H1 (cell line): ENCODE measurements at regions not wholly inside any gene's neighbourhood (a gene's known extent, or its start where the extent isn't known, plus 50 kb on each side); places are given as distances from the start of the nearest gene placed in this dataset.
A peak's percentile ranks its signal among the peaks of the same experiment; 100 is the strongest.

Experiments
- CTCF ChIA-PET: fragments of 300-600 bp; sonication (Branson Sonifier 250); formaldehyde crosslinking; loops from one replicate; lab custom pipeline; 2021; ENCODE audit not compliant: partially characterized antibody; lab: Charles Lee
- POLR2A ChIA-PET: fragments of 300-600 bp; sonication (Branson Sonifier 250); formaldehyde crosslinking; loops from one replicate; lab custom pipeline; 2021; ENCODE audit warnings: inconsistent platforms; ENCODE audit not compliant: partially characterized antibody; lab: Charles Lee
- DNase-seq, 2 experiments: peaks; one replicate each; pipeline versions ENCODE4 v3.0.0 to v3.0.0-alpha.2; 2010 to 2022; ENCODE audit warnings: low spot score in 2 of 2, low read depth in 1 of 2, mixed read lengths in 1 of 2
- FAIRE-seq: peaks from 2 replicates; lab custom pipeline; 2011; peaks lifted over from hg19 to GRCh38; lab: Jason Lieb, UNC
- H2AFZ ChIP-seq: 2 replicates; pipeline ENCODE4 v1.8.1; 2012; ENCODE audit warnings: low read length, inconsistent platforms
- H2AK5ac ChIP-seq: 2 replicates; pipeline ENCODE4 v1.6.1; 2013; ENCODE audit warnings: low read depth, low read length
- H2BK120ac ChIP-seq: replicated peaks from 2 replicates; pipeline ENCODE3; 2013; ENCODE audit warnings: low read depth, low read length, inconsistent platforms
- H2BK12ac ChIP-seq: 2 replicates; pipeline ENCODE4 v1.6.1; 2013; ENCODE audit warnings: low read depth, low read length
- H2BK15ac ChIP-seq: 2 replicates; pipeline ENCODE4 v1.6.1; 2013; ENCODE audit warnings: low read length
- H2BK20ac ChIP-seq: 2 replicates; pipeline ENCODE4 v1.6.1; 2013; ENCODE audit warnings: low read length
- H2BK5ac ChIP-seq: 2 replicates; pipeline ENCODE4 v1.6.1; 2013; ENCODE audit warnings: low read depth, low read length
- H3K14ac ChIP-seq: 2 replicates; pipeline ENCODE4 v1.6.1; 2013; ENCODE audit warnings: inconsistent platforms; ENCODE audit not compliant: insufficient read length
- H3K18ac ChIP-seq: 2 replicates; pipeline ENCODE4 v1.6.1; 2013; ENCODE audit warnings: low read length; ENCODE audit errors: extremely low read depth
- H3K23ac ChIP-seq: 2 replicates; pipeline ENCODE4 v1.6.1; 2013; ENCODE audit warnings: inconsistent platforms; ENCODE audit not compliant: insufficient read length
- H3K23me2 ChIP-seq: 2 replicates; pipeline ENCODE4 v1.6.1; 2013; ENCODE audit warnings: low read depth, low read length
- H3K27ac ChIP-seq: 2 replicates; pipeline ENCODE4 v1.6.1; 2011; ENCODE audit warnings: low read depth, low read length, inconsistent platforms
- H3K27me3 ChIP-seq, 4 experiments: replicated peaks in 1 of 4; 1 replicate in 1 of 4; 2 replicates in 3 of 4; pipeline versions ENCODE4 v1.6.1 to v1.8.1; 2011 to 2013; ENCODE audit warnings: low read length in 3 of 4, mild to moderate bottlenecking in 3 of 4, inconsistent platforms in 2 of 4, mixed read lengths in 2 of 4, moderate library complexity in 1 of 4; ENCODE audit not compliant: control insufficient read depth in 3 of 4, insufficient read depth in 3 of 4; ENCODE audit errors: extremely low read depth in 1 of 4
- H3K36me3 ChIP-seq, 4 experiments: 2 replicates each; pipeline versions ENCODE4 v1.6.1 to v1.8.1; 2011 to 2013; ENCODE audit warnings: mild to moderate bottlenecking in 4 of 4, low read length in 3 of 4, moderate library complexity in 2 of 4, control low read depth in 1 of 4, inconsistent platforms in 1 of 4; ENCODE audit not compliant: insufficient read depth in 4 of 4, control insufficient read depth in 2 of 4
- H3K4ac ChIP-seq: replicated peaks from 2 replicates; pipeline ENCODE3; 2013; ENCODE audit warnings: low read length, low read depth, mixed read lengths, inconsistent platforms; ENCODE audit not compliant: insufficient read length
- H3K4me1 ChIP-seq, 4 experiments: replicated peaks in 1 of 4; 1 replicate in 1 of 4; 2 replicates in 3 of 4; pipeline versions ENCODE4 v1.6.1 to v1.8.1; 2011 to 2013; ENCODE audit warnings: low read length in 3 of 4, inconsistent platforms in 2 of 4, mixed read lengths in 1 of 4; ENCODE audit not compliant: insufficient read depth in 4 of 4, control insufficient read depth in 3 of 4
- H3K4me2 ChIP-seq, 2 experiments: 2 replicates each; pipeline versions ENCODE4 v1.6.1 to v1.8.1; 2011 to 2013; ENCODE audit warnings: low read depth in 2 of 2, low read length in 2 of 2, control low read depth in 1 of 2, inconsistent platforms in 1 of 2, mild to moderate bottlenecking in 1 of 2; ENCODE audit not compliant: insufficient read depth in 1 of 2
- H3K4me3 ChIP-seq, 4 experiments: fragments of 200-600, 300-600 bp in 1 of 4; sonication (generic), shearing (Covaris generic), sonication (Bioruptor Twin) in 1 of 4; 2 replicates each; pipeline versions ENCODE4 v1.5.1 to v1.8.1; 2011 to 2016; ENCODE audit warnings: low read length in 4 of 4, low read depth in 3 of 4, control low read depth in 2 of 4, inconsistent platforms in 2 of 4, mild to moderate bottlenecking in 2 of 4, mixed read lengths in 1 of 4, moderate library complexity in 1 of 4; ENCODE audit not compliant: insufficient read depth in 2 of 4; ENCODE audit errors: extremely low read depth in 1 of 4
- H3K56ac ChIP-seq: replicated peaks from 2 replicates; pipeline ENCODE3; 2013; ENCODE audit warnings: low read depth, mild to moderate bottlenecking, mixed read lengths, low read length, inconsistent platforms; ENCODE audit not compliant: insufficient read length
- H3K79me1 ChIP-seq: 2 replicates; pipeline ENCODE4 v1.6.1; 2013; ENCODE audit warnings: low read depth, low read length, control low read depth
- H3K79me2 ChIP-seq, 2 experiments: 2 replicates each; pipeline versions ENCODE4 v1.6.1 to v1.8.1; 2012 to 2013; ENCODE audit warnings: low read length in 2 of 2, mild to moderate bottlenecking in 2 of 2, inconsistent platforms in 1 of 2; ENCODE audit not compliant: insufficient read depth in 2 of 2, control insufficient read depth in 1 of 2
- H3K9ac ChIP-seq, 4 experiments: replicated peaks in 1 of 4; 1 replicate in 1 of 4; 2 replicates in 3 of 4; pipeline versions ENCODE4 v1.6.1 to v1.8.1; 2011 to 2013; ENCODE audit warnings: low read depth in 3 of 4, low read length in 3 of 4, control low read depth in 2 of 4, mild to moderate bottlenecking in 2 of 4, moderate library complexity in 2 of 4, inconsistent platforms in 1 of 4; ENCODE audit errors: extremely low read depth in 1 of 4
- H3K9me3 ChIP-seq, 2 experiments: 2 replicates each; pipeline versions ENCODE4 v1.6.1 to v1.8.1; 2012 to 2013; ENCODE audit warnings: mild to moderate bottlenecking in 2 of 2, moderate library complexity in 2 of 2, control low read depth in 1 of 2, inconsistent platforms in 1 of 2, low read depth in 1 of 2, low read length in 1 of 2, mixed read lengths in 1 of 2; ENCODE audit not compliant: insufficient read depth in 2 of 2
- H4K20me1 ChIP-seq, 2 experiments: replicated peaks in 1 of 2; 2 replicates each; pipeline versions ENCODE3 to v1.8.1; 2011 to 2013; ENCODE audit warnings: inconsistent platforms in 2 of 2, low read length in 2 of 2, mild to moderate bottlenecking in 1 of 2; ENCODE audit not compliant: insufficient read depth in 2 of 2, control insufficient read depth in 1 of 2
- H4K5ac ChIP-seq: 2 replicates; pipeline ENCODE4 v1.6.1; 2013; ENCODE audit warnings: low read length, low read depth, mixed read lengths, inconsistent platforms; ENCODE audit not compliant: insufficient read length
- H4K8ac ChIP-seq: 2 replicates; pipeline ENCODE4 v1.8.0; 2013; ENCODE audit warnings: mild to moderate bottlenecking, moderate library complexity, low read length, inconsistent platforms; ENCODE audit not compliant: insufficient read depth; ENCODE audit errors: extremely low read depth
- H4K91ac ChIP-seq: replicated peaks from 2 replicates; pipeline ENCODE3; 2013; ENCODE audit warnings: low read length, mixed read lengths, inconsistent platforms; ENCODE audit not compliant: insufficient read length
- TEAD4 ChIP-seq: IDR thresholded peaks from 2 replicates; pipeline ENCODE4 v1.6.1; 2012; ENCODE audit warnings: low read depth, low read length, inconsistent platforms, mixed read lengths
- WGBS, 2 experiments: shearing (Covaris generic) in 1 of 2; methylation state at CpG; one replicate each; pipeline versions ENCODE4 v1.1.6 to v1.1.7; 2013 to 2015; ENCODE audit warnings: low lambda C conversion rate in 2 of 2, mixed read lengths in 2 of 2, inconsistent platforms in 1 of 2, low coverage in 1 of 2, missing lambda C conversion rate in 1 of 2; ENCODE audit not compliant: insufficient replicate concordance in 2 of 2, insufficient coverage in 1 of 2, insufficient read length in 1 of 2; ENCODE audit errors: extremely low coverage in 1 of 2, missing lambda C conversion rate in 1 of 2; 5-methylcytosine and 5-hydroxymethylcytosine counted together
- TF ChIP-seq, protein P1 (sequence below), 3 experiments: IDR thresholded peaks; 1 replicate in 2 of 3; 2 replicates in 1 of 3; pipeline versions ENCODE4 v1.5.1 to v1.6.1; 2011; ENCODE audit warnings: low read length in 3 of 3, mild to moderate bottlenecking in 3 of 3, inconsistent platforms in 2 of 3, low read depth in 1 of 3, moderate library complexity in 1 of 3; ENCODE audit not compliant: insufficient read depth in 1 of 3; ENCODE audit errors: control extremely low read depth in 1 of 3

DNA sequence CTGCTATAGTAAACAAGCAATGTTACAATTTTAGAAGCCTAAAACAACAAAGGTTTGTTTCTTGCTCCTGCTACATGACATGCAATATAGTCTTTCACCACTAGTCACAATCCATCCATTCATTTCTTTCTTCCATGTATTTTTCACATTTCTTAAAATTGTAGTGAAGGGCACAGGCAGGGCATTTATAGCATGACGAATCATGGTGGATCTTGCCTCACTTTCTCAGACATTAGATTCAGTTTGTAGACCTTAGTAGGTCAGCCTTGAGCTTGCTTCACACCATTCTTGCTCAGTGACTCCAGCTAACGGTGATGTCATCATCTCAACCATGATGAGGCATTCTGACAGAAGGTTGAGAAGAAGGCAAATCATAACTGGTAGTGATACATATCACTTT, 546.8 kb downstream of the TBL1XR1 start:
- no peak overlapping the region for H3K9ac ChIP-seq
- DNase-seq = no peak
- H3K4me2 ChIP-seq = no peak overlapping the region
- peak; percentile 65 for FAIRE-seq
- no peaks in the 10 kb centered on the region; the same call in 1 of the 2 replicates for H3K23me2 ChIP-seq
- no peak overlapping the region for H3K18ac ChIP-seq
- H3K4me1 ChIP-seq = no peaks in the 10 kb centered on the region
- H3K9me3 ChIP-seq = no peaks in the 10 kb centered on the region
- H4K8ac ChIP-seq = no peak overlapping the region
- no peaks in the 10 kb centered on the region for H3K36me3 ChIP-seq
- H2BK15ac ChIP-seq = no peak overlapping the region
- no peak overlapping the region for H3K14ac ChIP-seq
- TF ChIP-seq TEAD4 = no peak
- TF ChIP-seq, protein P1, sequence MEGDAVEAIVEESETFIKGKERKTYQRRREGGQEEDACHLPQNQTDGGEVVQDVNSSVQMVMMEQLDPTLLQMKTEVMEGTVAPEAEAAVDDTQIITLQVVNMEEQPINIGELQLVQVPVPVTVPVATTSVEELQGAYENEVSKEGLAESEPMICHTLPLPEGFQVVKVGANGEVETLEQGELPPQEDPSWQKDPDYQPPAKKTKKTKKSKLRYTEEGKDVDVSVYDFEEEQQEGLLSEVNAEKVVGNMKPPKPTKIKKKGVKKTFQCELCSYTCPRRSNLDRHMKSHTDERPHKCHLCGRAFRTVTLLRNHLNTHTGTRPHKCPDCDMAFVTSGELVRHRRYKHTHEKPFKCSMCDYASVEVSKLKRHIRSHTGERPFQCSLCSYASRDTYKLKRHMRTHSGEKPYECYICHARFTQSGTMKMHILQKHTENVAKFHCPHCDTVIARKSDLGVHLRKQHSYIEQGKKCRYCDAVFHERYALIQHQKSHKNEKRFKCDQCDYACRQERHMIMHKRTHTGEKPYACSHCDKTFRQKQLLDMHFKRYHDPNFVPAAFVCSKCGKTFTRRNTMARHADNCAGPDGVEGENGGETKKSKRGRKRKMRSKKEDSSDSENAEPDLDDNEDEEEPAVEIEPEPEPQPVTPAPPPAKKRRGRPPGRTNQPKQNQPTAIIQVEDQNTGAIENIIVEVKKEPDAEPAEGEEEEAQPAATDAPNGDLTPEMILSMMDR (IDR thresholded peaks at IDR 0.05; ENCODE audit: control extremely low read depth in 1 of 3, insufficient read depth in 1 of 3, low read depth in 1 of 3, low read length in 3 of 3) = peak in 1 of 3 experiments; percentile 19; a peak in 1 of 4 replicates
- no peak overlapping the region for H2AFZ ChIP-seq
- H3K27me3 ChIP-seq = no peaks in the 10 kb centered on the region
- H4K5ac ChIP-seq = no peak overlapping the region
- no peak overlapping the region for H3K56ac ChIP-seq
- H3K4me3 ChIP-seq = no peak overlapping the region
- H4K20me1 ChIP-seq = no peaks in the 10 kb centered on the region
- 86% methylated on average over 2 of the region's 2 CpGs; no CpG with 5 or more reads in 1 of the 2 experiments for WGBS, 2 experiments
- no peak overlapping the region for H2BK12ac ChIP-seq
- no peak overlapping the region for H3K23ac ChIP-seq
- no peak overlapping the region for H2AK5ac ChIP-seq
- H3K4ac ChIP-seq = no peak overlapping the region
- H3K27ac ChIP-seq = no peak overlapping the region
- no peak overlapping the region for H2BK20ac ChIP-seq
- no peak overlapping the region for H2BK5ac ChIP-seq
- no peak overlapping the region for H2BK120ac ChIP-seq
- no peaks in the 10 kb centered on the region for H3K79me1 ChIP-seq
- H4K91ac ChIP-seq = no peak overlapping the region
- H3K79me2 ChIP-seq = no peaks in the 10 kb centered on the region
- CTCF ChIA-PET = interaction anchor here (0.7 to 2.8 kb wide), 13 partner anchors 10 to 820 kb away, joined by 3 to 13 read pairs (median 4); no protein-coding TSS in a partner anchor
- POLR2A ChIA-PET = no interaction called here
